Lower leg skin (tissue), 3 donors: ENCODE measurements at regions not wholly inside any gene's neighbourhood (a gene's known extent, or its start where the extent isn't known, plus 50 kb on each side); places are given as distances from the start of the nearest gene placed in this dataset.

ENCODE experiments used
- CTCF ChIP-seq, 3 donors: fragments of 450-650 bp; IDR thresholded peaks; one replicate each; pipeline ENCODE4 v1.5.1; 2016; ENCODE audit warnings: antibody characterized with exemption in 3 of 3, mild to moderate bottlenecking in 3 of 3, moderate library complexity in 2 of 3
- POLR2A ChIP-seq, 2 donors: fragments of 450-650 bp; IDR thresholded peaks; one replicate each; pipeline ENCODE4 v1.6.1; 2016 to 2017; ENCODE audit warnings: antibody characterized with exemption in 2 of 2, mild to moderate bottlenecking in 1 of 2, moderate library complexity in 1 of 2

- TF ChIP-seq CTCF (IDR thresholded peaks at IDR 0.05): no peak
- no peak for TF ChIP-seq POLR2A (IDR thresholded peaks at IDR 0.05)
Measured at GRCh38 chr2:239476029-239476756, 75.4 kb upstream of the HDAC4 start.
